ACC112 (cell line): ENCODE measurements at regions not wholly inside any gene's neighbourhood (a gene's known extent, or its start where the extent isn't known, plus 50 kb on each side); places are given as distances from the start of the nearest gene placed in this dataset.

Experiments
- H2AFZ ChIP-seq: fragments of 200-600 bp; sonication (generic); one replicate; pipeline ENCODE4 v1.6.0; 2017; ENCODE audit warnings: antibody characterized with exemption, low read length; ENCODE audit not compliant: unreplicated experiment
- H3K27ac ChIP-seq: fragments of 200-600 bp; sonication (generic); 2 replicates; pipeline ENCODE4 v1.5.1; 2014; ENCODE audit warnings: low read depth, mild to moderate bottlenecking, antibody characterized with exemption, low read length, moderate library complexity
- H3K27me3 ChIP-seq: fragments of 200-600 bp; sonication (generic); 2 replicates; pipeline ENCODE4 v1.6.1; 2014; ENCODE audit warnings: mild to moderate bottlenecking, antibody characterized with exemption, low read length, moderate library complexity, mixed read lengths; ENCODE audit not compliant: insufficient read depth
- H3K36me3 ChIP-seq: fragments of 200-600 bp; sonication (generic); 2 replicates; pipeline ENCODE4 v1.6.1; 2016; ENCODE audit warnings: mild to moderate bottlenecking, antibody characterized with exemption, low read length, moderate library complexity, mixed read lengths; ENCODE audit not compliant: insufficient read depth
- H3K4me1 ChIP-seq: fragments of 200-600 bp; sonication (generic); one replicate; pipeline ENCODE4 v1.6.1; 2016; ENCODE audit warnings: low read length, mixed read lengths; ENCODE audit not compliant: insufficient read depth, unreplicated experiment, control insufficient read depth
- H3K4me3 ChIP-seq: fragments of 200-600 bp; sonication (generic); 2 replicates; pipeline ENCODE4 v1.5.1; 2014; ENCODE audit warnings: mild to moderate bottlenecking, low read depth, low read length
- H3K79me2 ChIP-seq: fragments of 200-600 bp; sonication (generic); one replicate; pipeline ENCODE4 v1.6.0; 2016; ENCODE audit warnings: low read length; ENCODE audit not compliant: control insufficient read depth, unreplicated experiment, insufficient read depth

GRCh38 chr5:159619826-159620225 is 289.5 kb upstream of the IL12B start:
- Histone ChIP-seq H3K27ac (no peak overlapping the region), H3K27me3 (no peaks in the 10 kb centered on the region), H3K4me1 (peaks cover 11% of the 10 kb centered on the region), H3K36me3 (no peaks in the 10 kb centered on the region), H2AFZ (no peak overlapping the region), H3K4me3 (no peak overlapping the region), H3K79me2 (no peaks in the 10 kb centered on the region)

GRCh38 chr5:159620853-159621540 is 290.7 kb upstream of the IL12B start:
- no peaks in the 10 kb centered on the region for H3K27me3 ChIP-seq
- H3K4me1 ChIP-seq, result peaks cover 11% of the 10 kb centered on the region
- H3K36me3 ChIP-seq, result no peaks in the 10 kb centered on the region
- H3K27ac ChIP-seq, result no peak overlapping the region
- H3K79me2 ChIP-seq, result no peaks in the 10 kb centered on the region
- H2AFZ ChIP-seq, result no peak overlapping the region
- H3K4me3 ChIP-seq, result no peak overlapping the region

- no peak overlapping the region for H3K4me3 ChIP-seq
- H3K36me3 ChIP-seq, result no peaks in the 10 kb centered on the region
Observed at GRCh38 chr5:159628703-159629102, 287.6 kb upstream of the ADRA1B start.

GRCh38 chr5:159629158-159629557 is 287.1 kb upstream of the ADRA1B start:
- Histone ChIP-seq H3K36me3 (no peaks in the 10 kb centered on the region), H3K27ac (no peak overlapping the region), H2AFZ (no peak overlapping the region), H3K4me1 (no peaks in the 10 kb centered on the region), H3K4me3 (no peak overlapping the region), H3K27me3 (no peaks in the 10 kb centered on the region), H3K79me2 (no peaks in the 10 kb centered on the region)

More at GRCh38 chr5:159628703-159629102, 287.6 kb upstream of the ADRA1B start:
- Histone ChIP-seq H3K27ac (no peak overlapping the region), H3K4me1 (no peaks in the 10 kb centered on the region), H3K27me3 (no peaks in the 10 kb centered on the region), H3K79me2 (no peaks in the 10 kb centered on the region), H2AFZ (no peak overlapping the region)

- H3K27me3 ChIP-seq, result no peaks in the 10 kb centered on the region
- no peaks in the 10 kb centered on the region for H3K79me2 ChIP-seq
- H2AFZ ChIP-seq, result no peak overlapping the region
- no peaks in the 10 kb centered on the region for H3K36me3 ChIP-seq
- H3K4me3 ChIP-seq, result no peak overlapping the region
- no peaks in the 10 kb centered on the region for H3K4me1 ChIP-seq
- H3K27ac ChIP-seq, result no peak overlapping the region
Observed at GRCh38 chr5:159630545-159630944, 285.7 kb upstream of the ADRA1B start.

- H3K4me3 ChIP-seq, result no peak overlapping the region
- H3K36me3 ChIP-seq, result no peaks in the 10 kb centered on the region
- no peak overlapping the region for H2AFZ ChIP-seq
- H3K27me3 ChIP-seq, result 0 out of 2 replicates have a peak, but pooled peaks cover 3% of the 10 kb centered on the region
- no peaks in the 10 kb centered on the region for H3K4me1 ChIP-seq
- no peaks in the 10 kb centered on the region for H3K79me2 ChIP-seq
- no peak overlapping the region for H3K27ac ChIP-seq
Observed at GRCh38 chr5:159631001-159631400, 285.3 kb upstream of the ADRA1B start.

GRCh38 chr5:159632866-159633265 is 283.4 kb upstream of the ADRA1B start:
- Histone ChIP-seq H3K4me3 (no peak overlapping the region), H3K4me1 (no peaks in the 10 kb centered on the region), H3K79me2 (no peaks in the 10 kb centered on the region), H3K27me3 (0 out of 2 replicates have a peak, but pooled peaks cover 3% of the 10 kb centered on the region), H3K27ac (no peak overlapping the region), H3K36me3 (no peaks in the 10 kb centered on the region), H2AFZ (no peak overlapping the region)

GRCh38 chr5:159638481-159638880 is 277.8 kb upstream of the ADRA1B start:
- Histone ChIP-seq H3K36me3 (no peaks in the 10 kb centered on the region), H3K4me3 (no peak overlapping the region), H3K27me3 (0 out of 2 replicates have a peak, but pooled peaks cover 3% of the 10 kb centered on the region), H3K4me1 (no peaks in the 10 kb centered on the region), H3K27ac (no peak overlapping the region), H3K79me2 (no peaks in the 10 kb centered on the region), H2AFZ (no peak overlapping the region)

- Histone ChIP-seq H3K79me2 (no peaks in the 10 kb centered on the region), H3K36me3 (no peaks in the 10 kb centered on the region), H3K27ac (no peak overlapping the region), H2AFZ (no peak overlapping the region), H3K4me3 (no peak overlapping the region), H3K4me1 (no peaks in the 10 kb centered on the region), H3K27me3 (0 out of 2 replicates have a peak, but pooled peaks cover 3% of the 10 kb centered on the region)
Observed at GRCh38 chr5:159638954-159639559, 277.2 kb upstream of the ADRA1B start.

GRCh38 chr5:159639590-159639989 is 276.7 kb upstream of the ADRA1B start:
- no peak overlapping the region for H3K27ac ChIP-seq
- H3K4me1 ChIP-seq, result no peaks in the 10 kb centered on the region
- H3K27me3 ChIP-seq, result 0 out of 2 replicates have a peak, but pooled peaks cover 3% of the 10 kb centered on the region
- H3K4me3 ChIP-seq, result no peak overlapping the region
- H3K36me3 ChIP-seq, result no peaks in the 10 kb centered on the region
- H3K79me2 ChIP-seq, result no peaks in the 10 kb centered on the region
- H2AFZ ChIP-seq, result no peak overlapping the region

GRCh38 chr5:159640446-159640845 is 275.8 kb upstream of the ADRA1B start:
- no peak overlapping the region for H3K27ac ChIP-seq
- no peak overlapping the region for H2AFZ ChIP-seq
- H3K4me3 ChIP-seq, result no peak overlapping the region
- H3K4me1 ChIP-seq, result no peaks in the 10 kb centered on the region
- no peaks in the 10 kb centered on the region for H3K36me3 ChIP-seq
- no peaks in the 10 kb centered on the region for H3K79me2 ChIP-seq
- 0 out of 2 replicates have a peak, but pooled peaks cover 3% of the 10 kb centered on the region for H3K27me3 ChIP-seq
